ENCODE measurements at regions not wholly inside any gene's neighbourhood (a gene's known extent, or its start where the extent isn't known, plus 50 kb on each side); places are given as distances from the start of the nearest gene placed in this dataset.

GRCh38 chr12:127888943-127889719 is 377.8 kb upstream of the TMEM132C start:
- no peak overlapping the region for H3K4me3 ChIP-seq (ENCODE audit: low read length)
- no peaks in the 10 kb centered on the region for H3K36me3 ChIP-seq (ENCODE audit: insufficient read depth, low read length)
- H3K27me3 ChIP-seq (ENCODE audit: insufficient read depth, low read depth, low read length), result no peaks in the 10 kb centered on the region
- no peaks in the 10 kb centered on the region for H4K20me1 ChIP-seq (ENCODE audit: insufficient read depth)
- no peaks in the 10 kb centered on the region for H3K9me2 ChIP-seq (ENCODE audit: insufficient read depth, low read length)
- H3K27ac ChIP-seq (ENCODE audit: low read length), result peak overlapping the region; percentile 42
- no peaks in the 10 kb centered on the region for H3K9me3 ChIP-seq (ENCODE audit: low read length)
- no peak for TF ChIP-seq EZH2 (IDR thresholded peaks at IDR 0.05; ENCODE audit: borderline replicate concordance, insufficient read depth, low read length, poor library complexity, severe bottlenecking)
- TF ChIP-seq SMC3 (conservative IDR thresholded peaks at IDR 0.05; ENCODE audit: poor library complexity), result no peak
- no peak for TF ChIP-seq REST (IDR thresholded peaks at IDR 0.05; ENCODE audit: borderline replicate concordance)
- TF ChIP-seq MXI1 (conservative IDR thresholded peaks at IDR 0.05; ENCODE audit: poor library complexity, severe bottlenecking), result no peak
- TF ChIP-seq CTCF (IDR thresholded peaks at IDR 0.05; ENCODE audit: poor library complexity, severe bottlenecking), result no peak
- no peak for TF ChIP-seq RAD21 (conservative IDR thresholded peaks at IDR 0.05)
- TF ChIP-seq TAF1 (IDR thresholded peaks at IDR 0.05; ENCODE audit: low read depth), result no peak
- TF ChIP-seq POLR2AphosphoS5 (IDR thresholded peaks at IDR 0.05), result no peak
- no peak overlapping the region for H2AFZ ChIP-seq (ENCODE audit: low read depth, low read length)
- no peaks in the 10 kb centered on the region for H3K79me2 ChIP-seq (replicated peaks; ENCODE audit: insufficient read depth, low read length)
- H3F3A ChIP-seq (ENCODE audit: insufficient read depth, low read length, poor library complexity, severe bottlenecking), result no peaks in the 10 kb centered on the region
- H3K9ac ChIP-seq (ENCODE audit: low read length), result no peak overlapping the region
- H3K4me2 ChIP-seq (ENCODE audit: low read length), result peak overlapping the region; percentile 27

- H3K4me2 ChIP-seq (ENCODE audit: low read length), result no peak overlapping the region
These were observed 372.9 kb upstream of the TMEM132C start for GRCh38 chr12:127893895-127894609.

More at GRCh38 chr12:127893895-127894609, 372.9 kb upstream of the TMEM132C start:
- Histone ChIP-seq H3F3A (ENCODE audit: insufficient read depth, low read length, poor library complexity, severe bottlenecking) (no peaks in the 10 kb centered on the region), H3K9me3 (ENCODE audit: low read length) (no peaks in the 10 kb centered on the region), H3K4me3 (ENCODE audit: low read length) (no peak overlapping the region), H4K20me1 (ENCODE audit: insufficient read depth) (no peaks in the 10 kb centered on the region), H3K27ac (ENCODE audit: low read length) (no peak overlapping the region), H2AFZ (ENCODE audit: low read depth, low read length) (no peak overlapping the region), H3K9me2 (ENCODE audit: insufficient read depth, low read length) (no peaks in the 10 kb centered on the region), H3K9ac (ENCODE audit: low read length) (no peak overlapping the region), H3K36me3 (ENCODE audit: insufficient read depth, low read length) (no peaks in the 10 kb centered on the region), H3K79me2 (replicated peaks; ENCODE audit: insufficient read depth, low read length) (no peaks in the 10 kb centered on the region), H3K27me3 (ENCODE audit: insufficient read depth, low read depth, low read length) (no peaks in the 10 kb centered on the region)
- no peak for TF ChIP-seq TAF1 (IDR thresholded peaks at IDR 0.05; ENCODE audit: low read depth)
- no peak for TF ChIP-seq REST (IDR thresholded peaks at IDR 0.05; ENCODE audit: borderline replicate concordance)
- TF ChIP-seq CTCF (IDR thresholded peaks at IDR 0.05; ENCODE audit: poor library complexity, severe bottlenecking), result peak; percentile 35
- no peak for TF ChIP-seq POLR2AphosphoS5 (IDR thresholded peaks at IDR 0.05)
- no peak for TF ChIP-seq EZH2 (IDR thresholded peaks at IDR 0.05; ENCODE audit: borderline replicate concordance, insufficient read depth, low read length, poor library complexity, severe bottlenecking)
